Spleen (tissue), 11 donors: ENCODE measurements at regions not wholly inside any gene's neighbourhood (a gene's known extent, or its start where the extent isn't known, plus 50 kb on each side); places are given as distances from the start of the nearest gene placed in this dataset.

ENCODE experiments used
- DNase-seq: peaks from one replicate; pipeline ENCODE4 v3.0.0-alpha.2; 2020
- H3K27ac ChIP-seq, 8 donors: fragments of 200-600 bp; sonication (generic) in 7 of 8; 1 replicate in 4 of 8; 2 replicates in 4 of 8; pipeline versions ENCODE4 v1.5.0 to v1.8.0; 2016 to 2021; ENCODE audit warnings: inconsistent platforms in 4 of 8, mild to moderate bottlenecking in 4 of 8, moderate library complexity in 1 of 8
- H3K27me3 ChIP-seq, 7 donors: fragments of 200-600 bp; sonication (generic) in 6 of 7; replicated peaks in 1 of 7; 1 replicate in 4 of 7; 2 replicates in 3 of 7; pipeline versions ENCODE4 v1.5.0 to v1.8.0; 2016 to 2021; ENCODE audit warnings: inconsistent platforms in 3 of 7, mild to moderate bottlenecking in 1 of 7
- H3K36me3 ChIP-seq, 6 donors: fragments of 200-600 bp; sonication (generic) in 5 of 6; 1 replicate in 4 of 6; 2 replicates in 2 of 6; pipeline versions ENCODE4 v1.5.0 to v1.8.0; 2016 to 2021; ENCODE audit warnings: inconsistent platforms in 2 of 6
- H3K4me1 ChIP-seq, 6 donors: fragments of 200-600 bp; sonication (generic) in 5 of 6; 1 replicate in 3 of 6; 2 replicates in 3 of 6; pipeline versions ENCODE4 v1.5.0 to v1.8.0; 2016 to 2021; ENCODE audit warnings: inconsistent platforms in 3 of 6
- H3K4me3 ChIP-seq, 8 donors: fragments of 200-600 bp; sonication (generic) in 7 of 8; 1 replicate in 4 of 8; 2 replicates in 4 of 8; pipeline versions ENCODE4 v1.5.0 to v1.8.0; 2016 to 2021; ENCODE audit warnings: inconsistent platforms in 4 of 8, mild to moderate bottlenecking in 4 of 8, moderate library complexity in 2 of 8
- H3K9me3 ChIP-seq, 8 donors: fragments of 200-600 bp; sonication (generic) in 7 of 8; 1 replicate in 4 of 8; 2 replicates in 4 of 8; pipeline versions ENCODE4 v1.5.0 to v1.8.0; 2016 to 2021; ENCODE audit warnings: inconsistent platforms in 4 of 8
- POLR2A ChIP-seq, 3 donors: fragments of 450-650 bp; IDR thresholded peaks; one replicate each; pipeline ENCODE4 v1.5.1; 2017; ENCODE audit warnings: antibody characterized with exemption in 3 of 3, mild to moderate bottlenecking in 1 of 3
- POLR2AphosphoS5 ChIP-seq, 3 donors: sonication (generic); formaldehyde crosslinking; IDR thresholded peaks; one replicate each; pipeline ENCODE4 v1.5.1; 2017; ENCODE audit warnings: antibody characterized with exemption in 3 of 3
- WGBS, 5 donors: extraction: QIAGEN DNeasy Blood & Tissue Kit in 3 of 5; methylation state at CpG; one replicate each; pipeline versions ENCODE4 v1.1.5 to v1.1.7; 2013 to 2018; 5-methylcytosine and 5-hydroxymethylcytosine counted together
- intact Hi-C: fragments of 100-400 bp; cut with DNase I; formaldehyde crosslinking; loops from one replicate; pipeline ENCODE4 v1.15.0; 2023; ENCODE audit warnings: low total_unique reads
- TF ChIP-seq, protein P1 (sequence below), 11 experiments: fragments of 200-600 bp in 7 of 11; fragments of 450-650 bp in 4 of 11; sonication (generic) in 4 of 11; IDR thresholded peaks in 8 of 11; conservative IDR thresholded peaks in 3 of 11; 1 replicate in 7 of 11; 2 replicates in 4 of 11; pipeline versions ENCODE4 v1.4.0 to v1.8.0; 2016 to 2021; ENCODE audit warnings: antibody characterized with exemption in 11 of 11, inconsistent platforms in 4 of 11, mild to moderate bottlenecking in 1 of 11
- donor health status: healthy with polysubstance abuse.
- donor health status: DM: no; HTN: no; CAD: no; lungs with moderate emphysema.
- donor health status: DM: no; HTN: no; CAD: no.
- donor health status: Bipolar disorder and iron deficiency.
- donor health status: healthy.
- donor health status: DM: no; HTN: no; CAD: no.
- donor health status: DM: yes; HTN: yes; CAD: no.

DNA sequence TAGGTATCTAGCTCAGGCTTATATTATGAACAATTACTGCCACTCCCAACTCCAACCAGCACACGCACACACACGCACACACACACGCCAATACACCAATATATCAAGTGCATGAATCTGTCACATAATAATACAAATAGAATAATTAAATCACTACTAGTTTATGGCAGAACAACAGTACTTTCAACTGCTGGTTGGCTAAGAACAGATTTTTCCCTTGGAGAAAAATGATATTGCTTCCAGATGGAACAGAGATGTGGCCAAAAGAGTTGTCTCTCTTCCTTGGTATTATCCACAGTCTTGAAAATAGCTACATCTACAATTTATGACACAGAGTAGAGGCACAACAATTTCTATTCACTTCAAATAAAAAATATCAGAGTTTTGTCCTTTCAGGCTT is 538.3 kb upstream of the FAT3 start:
- intact Hi-C loops: no loop called here
- Histone ChIP-seq H3K4me3 (no peak overlapping the region), H3K4me1 (no peaks in the 10 kb centered on the region), H3K27ac (no peak overlapping the region), H3K27me3 (no peaks in the 10 kb centered on the region), H3K36me3 (no peaks in the 10 kb centered on the region), H3K9me3 (peaks cover 0 to 3% (median 0%) of the 10 kb centered on the region in 8 donors)
- 87 to 96% (median 93%) methylated on average over 3 of the region's 3 CpGs for WGBS, 5 donors
- DNase-seq: no peak
- TF ChIP-seq, protein P1, sequence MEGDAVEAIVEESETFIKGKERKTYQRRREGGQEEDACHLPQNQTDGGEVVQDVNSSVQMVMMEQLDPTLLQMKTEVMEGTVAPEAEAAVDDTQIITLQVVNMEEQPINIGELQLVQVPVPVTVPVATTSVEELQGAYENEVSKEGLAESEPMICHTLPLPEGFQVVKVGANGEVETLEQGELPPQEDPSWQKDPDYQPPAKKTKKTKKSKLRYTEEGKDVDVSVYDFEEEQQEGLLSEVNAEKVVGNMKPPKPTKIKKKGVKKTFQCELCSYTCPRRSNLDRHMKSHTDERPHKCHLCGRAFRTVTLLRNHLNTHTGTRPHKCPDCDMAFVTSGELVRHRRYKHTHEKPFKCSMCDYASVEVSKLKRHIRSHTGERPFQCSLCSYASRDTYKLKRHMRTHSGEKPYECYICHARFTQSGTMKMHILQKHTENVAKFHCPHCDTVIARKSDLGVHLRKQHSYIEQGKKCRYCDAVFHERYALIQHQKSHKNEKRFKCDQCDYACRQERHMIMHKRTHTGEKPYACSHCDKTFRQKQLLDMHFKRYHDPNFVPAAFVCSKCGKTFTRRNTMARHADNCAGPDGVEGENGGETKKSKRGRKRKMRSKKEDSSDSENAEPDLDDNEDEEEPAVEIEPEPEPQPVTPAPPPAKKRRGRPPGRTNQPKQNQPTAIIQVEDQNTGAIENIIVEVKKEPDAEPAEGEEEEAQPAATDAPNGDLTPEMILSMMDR (IDR thresholded peaks at IDR 0.05 in 8 of 11, conservative IDR thresholded peaks at IDR 0.05 in 3 of 11): no peak
- TF ChIP-seq POLR2A (IDR thresholded peaks at IDR 0.05): no peak
- no peak for TF ChIP-seq POLR2AphosphoS5 (IDR thresholded peaks at IDR 0.05)

DNA sequence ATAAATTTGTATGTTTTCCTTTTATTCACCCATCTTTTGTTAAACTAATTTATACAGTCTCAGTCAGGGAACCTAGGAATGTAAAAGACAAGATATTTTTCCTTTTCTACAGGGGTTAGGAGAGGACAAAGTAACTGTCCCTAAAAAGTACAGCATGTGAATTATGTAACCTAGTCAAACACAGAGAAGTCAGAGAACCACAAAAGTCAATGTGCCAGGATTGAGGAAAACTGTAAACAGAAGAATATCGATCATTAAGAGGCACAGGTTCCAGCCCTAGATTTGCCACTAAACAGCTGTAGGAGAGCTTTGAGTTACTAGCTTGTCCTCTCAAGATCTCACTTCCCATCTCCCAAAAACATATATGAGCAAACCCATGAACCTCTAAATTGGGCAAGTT is 550.9 kb upstream of the FAT3 start:
- no peak overlapping the region for H3K4me3 ChIP-seq
- intact Hi-C loops: no loop called here
- no peak for DNase-seq
- H3K27ac ChIP-seq: no peak overlapping the region
- no peaks in the 10 kb centered on the region for H3K36me3 ChIP-seq
- WGBS, 5 donors: 81 to 100% (median 88%) methylated on average over 1 of the region's 1 CpG
- peaks cover 0 to 37% (median 6%) of the 10 kb centered on the region in 8 donors for H3K9me3 ChIP-seq
- H3K27me3 ChIP-seq: no peaks in the 10 kb centered on the region
- TF ChIP-seq POLR2A (IDR thresholded peaks at IDR 0.05) (no peak), POLR2AphosphoS5 (IDR thresholded peaks at IDR 0.05) (no peak)
- TF ChIP-seq, protein P1 (IDR thresholded peaks at IDR 0.05 in 8 of 11, conservative IDR thresholded peaks at IDR 0.05 in 3 of 11): no peak
- no peaks in the 10 kb centered on the region for H3K4me1 ChIP-seq

DNA sequence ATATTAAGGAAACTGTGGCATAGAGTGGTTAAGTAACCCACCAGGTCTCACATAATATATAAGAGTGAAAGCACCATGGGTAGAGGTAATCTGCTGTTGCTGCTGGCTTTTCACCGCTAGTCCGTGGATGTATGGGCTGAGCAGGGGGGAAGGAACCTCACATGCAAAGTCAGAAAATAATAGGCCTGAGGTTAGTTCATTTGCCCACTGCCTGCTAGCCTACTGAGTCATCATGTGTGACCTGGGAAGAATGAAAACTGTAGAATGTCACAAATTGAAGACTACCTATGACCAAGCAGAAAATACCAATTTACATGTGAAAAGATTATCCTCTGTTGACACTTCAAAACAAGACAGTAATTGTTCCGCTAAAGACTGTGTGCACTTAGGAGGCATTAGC is 560.1 kb upstream of the FAT3 start:
- WGBS, 5 donors: 74 to 90% (median 85%) methylated on average over 3 of the region's 3 CpGs
- no peaks in the 10 kb centered on the region for H3K4me1 ChIP-seq
- no peaks in the 10 kb centered on the region for H3K36me3 ChIP-seq
- H3K27ac ChIP-seq: no peak overlapping the region
- TF ChIP-seq, protein P1 (IDR thresholded peaks at IDR 0.05 in 8 of 11, conservative IDR thresholded peaks at IDR 0.05 in 3 of 11): no peak
- TF ChIP-seq POLR2AphosphoS5 (IDR thresholded peaks at IDR 0.05) (no peak), POLR2A (IDR thresholded peaks at IDR 0.05) (no peak)
- intact Hi-C loops: no loop called here
- no peak for DNase-seq
- H3K9me3 ChIP-seq: peaks cover 0 to 10% (median 0%) of the 10 kb centered on the region in 8 donors
- no peaks in the 10 kb centered on the region for H3K27me3 ChIP-seq
- H3K4me3 ChIP-seq: no peak overlapping the region

GRCh38 chr11:91660036-91660435 is 564.6 kb upstream of the FAT3 start:
- no peaks in the 10 kb centered on the region for H3K27me3 ChIP-seq
- intact Hi-C loops: no loop called here
- peaks cover 0 to 8% (median 0%) of the 10 kb centered on the region in 8 donors for H3K9me3 ChIP-seq
- no peak for DNase-seq
- TF ChIP-seq POLR2A (IDR thresholded peaks at IDR 0.05) (no peak), POLR2AphosphoS5 (IDR thresholded peaks at IDR 0.05) (no peak)
- TF ChIP-seq, protein P1 (IDR thresholded peaks at IDR 0.05 in 8 of 11, conservative IDR thresholded peaks at IDR 0.05 in 3 of 11): no peak
- H3K36me3 ChIP-seq: no peaks in the 10 kb centered on the region
- H3K4me1 ChIP-seq: no peaks in the 10 kb centered on the region
- WGBS, 5 donors: 33 to 59% (median 44%) methylated on average over 1 of the region's 1 CpG
- H3K27ac ChIP-seq: no peak overlapping the region
- no peak overlapping the region for H3K4me3 ChIP-seq
